Heart left ventricle (tissue), 13 donors: ENCODE measurements at regions not wholly inside any gene's neighbourhood (a gene's known extent, or its start where the extent isn't known, plus 50 kb on each side); places are given as distances from the start of the nearest gene placed in this dataset.

ENCODE experiments used
- POLR2A ChIP-seq, 2 donors: fragments of 450-650 bp; IDR thresholded peaks; one replicate each; pipeline ENCODE4 v1.6.1; 2017; ENCODE audit warnings: antibody characterized with exemption in 2 of 2, mild to moderate bottlenecking in 2 of 2, moderate library complexity in 2 of 2
- TF ChIP-seq, protein P1 (sequence below), 12 donors: fragments of 200-600 bp; sonication (generic) in 4 of 12; IDR thresholded peaks; one replicate each; pipeline versions ENCODE4 v1.5.0 to v1.8.0; 2018 to 2022; ENCODE audit warnings: antibody characterized with exemption in 12 of 12, mild to moderate bottlenecking in 5 of 12
- donor health status: ischemic (EF 13 %, LVEDD 7.1; RV severe dilation, severe dysfunction).
- donor health status: DM: no; HTN: yes; CAD: no.
- donor health status: DM: no; HTN: no; CAD: no.
- donor health status: ischemic (EF 25% LVEDD 6.9; RV normal size, moderate dysfunction).
- donor health status: ischemic (EF 25% LVEDD 5.7; RV mildly dilated, moderate dysfunction).
- donor health status: ischemic (EF 35%, LVEDD 5.7; RV mildly dilated, moderate dysfunction).
- donor health status: nonischemic (EF 11% LVEDD 7.7; RV severe dilation, severe dysfunction).
- donor health status: DM: yes; HTN: yes; CAD: no.
- donor health status: PGD.
- donor health status: ischemic (EF 29% LVEDD 5.4; RV normal size, mild dysfunction).
- donor health status: nonischemic (EF 23%, LVEDD 6.1; RV moderate dilation, normal function).

DNA sequence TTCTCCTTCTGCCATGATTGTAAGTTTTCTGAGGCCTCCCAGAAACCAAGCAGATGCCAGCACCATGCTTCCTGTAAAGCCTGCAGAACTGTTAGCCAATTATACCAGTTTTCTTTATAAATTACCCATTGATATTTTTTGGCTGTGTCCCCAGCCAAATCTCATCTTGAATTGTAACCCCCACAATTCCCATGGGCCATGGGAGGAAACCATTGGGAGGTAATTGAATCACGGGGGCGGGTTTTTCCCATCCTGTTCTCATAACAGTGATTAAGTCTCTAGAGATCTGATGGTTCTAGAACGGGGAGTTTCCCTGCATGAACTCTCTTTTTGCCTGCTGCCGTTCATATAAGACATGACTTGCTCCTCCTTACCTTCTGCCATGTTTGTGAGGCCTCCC lies 788.5 kb downstream of the C6orf118 start:
- TF ChIP-seq, protein P1, sequence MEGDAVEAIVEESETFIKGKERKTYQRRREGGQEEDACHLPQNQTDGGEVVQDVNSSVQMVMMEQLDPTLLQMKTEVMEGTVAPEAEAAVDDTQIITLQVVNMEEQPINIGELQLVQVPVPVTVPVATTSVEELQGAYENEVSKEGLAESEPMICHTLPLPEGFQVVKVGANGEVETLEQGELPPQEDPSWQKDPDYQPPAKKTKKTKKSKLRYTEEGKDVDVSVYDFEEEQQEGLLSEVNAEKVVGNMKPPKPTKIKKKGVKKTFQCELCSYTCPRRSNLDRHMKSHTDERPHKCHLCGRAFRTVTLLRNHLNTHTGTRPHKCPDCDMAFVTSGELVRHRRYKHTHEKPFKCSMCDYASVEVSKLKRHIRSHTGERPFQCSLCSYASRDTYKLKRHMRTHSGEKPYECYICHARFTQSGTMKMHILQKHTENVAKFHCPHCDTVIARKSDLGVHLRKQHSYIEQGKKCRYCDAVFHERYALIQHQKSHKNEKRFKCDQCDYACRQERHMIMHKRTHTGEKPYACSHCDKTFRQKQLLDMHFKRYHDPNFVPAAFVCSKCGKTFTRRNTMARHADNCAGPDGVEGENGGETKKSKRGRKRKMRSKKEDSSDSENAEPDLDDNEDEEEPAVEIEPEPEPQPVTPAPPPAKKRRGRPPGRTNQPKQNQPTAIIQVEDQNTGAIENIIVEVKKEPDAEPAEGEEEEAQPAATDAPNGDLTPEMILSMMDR (IDR thresholded peaks at IDR 0.05): no peak
- TF ChIP-seq POLR2A (IDR thresholded peaks at IDR 0.05): no peak
